ENCODE measurements at regions not wholly inside any gene's neighbourhood (a gene's known extent, or its start where the extent isn't known, plus 50 kb on each side); places are given as distances from the start of the nearest gene placed in this dataset.

- Histone ChIP-seq H3K36me3 (ENCODE audit: control insufficient read depth in 2 of 2, extremely low read depth in 1 of 2, insufficient read depth in 2 of 2, low read length in 2 of 2) (no peaks in the 10 kb centered on the region), H3K27me3 (ENCODE audit: control insufficient read depth in 2 of 2, insufficient read depth in 2 of 2, low read length in 2 of 2) (no peaks in the 10 kb centered on the region), H4K20me1 (replicated peaks; ENCODE audit: control insufficient read depth, extremely low read depth, insufficient read depth, low read length) (no peaks in the 10 kb centered on the region), H3K4me2 (ENCODE audit: insufficient read depth, low read length) (no peak overlapping the region), H3K27ac (ENCODE audit: insufficient read depth, low read depth, low read length) (no peak overlapping the region), H2AFZ (ENCODE audit: low read depth, low read length) (no peak overlapping the region), H3K79me2 (ENCODE audit: control insufficient read depth, insufficient read depth, low read length) (no peaks in the 10 kb centered on the region), H3K9me3 (replicated peaks; ENCODE audit: control insufficient read depth, insufficient read depth, low read length) (no peaks in the 10 kb centered on the region), H3K4me1 (ENCODE audit: control insufficient read depth, extremely low read depth, insufficient read depth, low read length) (no peaks in the 10 kb centered on the region), H3K4me3 (replicated peaks in 1 of 3; ENCODE audit: insufficient read depth in 1 of 3, low read depth in 1 of 3, low read length in 3 of 3) (no peak overlapping the region), H3K9ac (replicated peaks; ENCODE audit: extremely low read depth, insufficient read depth, low read length) (no peak overlapping the region), H3K9me1 (replicated peaks; ENCODE audit: control insufficient read depth, extremely low read depth, insufficient read depth, low read length) (no peaks in the 10 kb centered on the region)
- no TSS peak for BruUV-seq (replicated peaks)
- TF ChIP-seq MAX (IDR thresholded peaks at IDR 0.05; ENCODE audit: insufficient read depth, insufficient read length): no peak
- TF ChIP-seq POLR2AphosphoS5 (IDR thresholded peaks at IDR 0.05; ENCODE audit: insufficient read depth, low read depth, low read length): no peak
- TF ChIP-seq JUN (IDR thresholded peaks at IDR 0.05; ENCODE audit: borderline replicate concordance, insufficient read depth, insufficient read length, low read depth): no peak
- no peak for TF ChIP-seq GATA2 (IDR thresholded peaks at IDR 0.05; ENCODE audit: insufficient read depth, insufficient read length, low read depth, low read length)
- TF ChIP-seq MYC (IDR thresholded peaks at IDR 0.05; ENCODE audit: low read depth, low read length): no peak
- TF ChIP-seq POLR2A (IDR thresholded peaks at IDR 0.05; ENCODE audit: low read depth, low read length): no peak
- no peak for TF ChIP-seq CTCF (IDR thresholded peaks at IDR 0.05; ENCODE audit: extremely low read depth in 1 of 2, insufficient read depth in 1 of 2, low read depth in 1 of 2, low read length in 2 of 2)
- no peak for TF ChIP-seq FOS (IDR thresholded peaks at IDR 0.05; ENCODE audit: borderline replicate concordance, insufficient read depth, low read length)
- TF ChIP-seq EZH2 (IDR thresholded peaks at IDR 0.05; ENCODE audit: borderline replicate concordance, low read depth, low read length, severe bottlenecking): no peak
- DNase-seq (ENCODE audit: low read depth, low spot score) (no peak), FAIRE-seq (no peak)
- dilution Hi-C loops (cut with MboI; ENCODE audit: extremely low pct_ligation_motif_present, low sequenced_read_pairs) (no loop called here), intact Hi-C loops (cut with micrococcal nuclease) (no loop called here)
- ChIA-PET POLR2A (no interaction called here), CTCF (no interaction called here)
Measured at GRCh38 chr4:100722866-100723459, 205.1 kb upstream of the EMCN start.

Measured in endothelial cell of umbilical vein (primary cell).